Loucy (cell line): ENCODE measurements at regions not wholly inside any gene's neighbourhood (a gene's known extent, or its start where the extent isn't known, plus 50 kb on each side); places are given as distances from the start of the nearest gene placed in this dataset.

Experiments used
- H2AFZ ChIP-seq: fragments of 200-600 bp; sonication (generic); 2 replicates; pipeline ENCODE4 v1.6.0; 2016; ENCODE audit warnings: antibody characterized with exemption, mild to moderate bottlenecking, low read length, moderate library complexity
- H3F3A ChIP-seq: fragments of 200-600 bp; 2 replicates; pipeline ENCODE4 v1.6.0; 2016; ENCODE audit warnings: antibody characterized with exemption, low read depth, mild to moderate bottlenecking
- H3K27me3 ChIP-seq: fragments of 200-600 bp; sonication (generic); 2 replicates; pipeline ENCODE4 v1.6.1; 2014; ENCODE audit warnings: low read length, mild to moderate bottlenecking; ENCODE audit not compliant: insufficient read depth, poor library complexity, severe bottlenecking
- H3K36me3 ChIP-seq: fragments of 200-600 bp; sonication (generic); 2 replicates; pipeline ENCODE4 v1.6.1; 2016; ENCODE audit warnings: low read length; ENCODE audit not compliant: insufficient read depth
- H3K4me1 ChIP-seq: fragments of 200-600 bp; sonication (generic); 2 replicates; pipeline ENCODE4 v1.5.1; 2014; ENCODE audit warnings: low read length, mild to moderate bottlenecking; ENCODE audit not compliant: insufficient read depth, poor library complexity, severe bottlenecking
- H3K4me2 ChIP-seq: fragments of 200-600 bp; sonication (generic); 2 replicates; pipeline ENCODE4 v1.6.0; 2014; ENCODE audit warnings: antibody characterized with exemption, low read length, low read depth, mild to moderate bottlenecking; ENCODE audit not compliant: poor library complexity, severe bottlenecking
- H3K4me3 ChIP-seq: fragments of 200-600 bp; sonication (generic); 2 replicates; pipeline ENCODE4 v1.5.1; 2014; ENCODE audit warnings: low read length, mild to moderate bottlenecking, mixed read lengths; ENCODE audit not compliant: poor library complexity, severe bottlenecking
- H3K79me2 ChIP-seq: fragments of 200-600 bp; sonication (generic); 2 replicates; pipeline ENCODE4 v1.6.1; 2014; ENCODE audit warnings: low read length; ENCODE audit not compliant: insufficient read depth
- H3K9ac ChIP-seq: fragments of 200-600 bp; sonication (generic); 2 replicates; pipeline ENCODE4 v1.6.0; 2014; ENCODE audit warnings: mild to moderate bottlenecking, low read depth, low read length, moderate library complexity; ENCODE audit not compliant: poor library complexity, severe bottlenecking
- H3K9me2 ChIP-seq: fragments of 200-600 bp; sonication (generic); replicated peaks from 2 replicates; pipeline ENCODE4 v1.6.1; 2016; ENCODE audit warnings: low read depth, low read length, mixed read lengths
- H3K9me3 ChIP-seq: fragments of 200-600 bp; sonication (generic); 2 replicates; pipeline ENCODE4 v1.6.1; 2014; ENCODE audit warnings: mild to moderate bottlenecking, antibody characterized with exemption, low read length, low read depth; ENCODE audit not compliant: insufficient read depth
- H4K20me1 ChIP-seq: fragments of 200-600 bp; sonication (generic); 2 replicates; pipeline ENCODE4 v1.6.0; 2014; ENCODE audit warnings: antibody characterized with exemption, low read length, mild to moderate bottlenecking; ENCODE audit not compliant: insufficient read depth, poor library complexity, severe bottlenecking
- CTCF ChIP-seq: fragments of 200-600 bp; sonication (generic); conservative IDR thresholded peaks from 2 replicates; pipeline ENCODE4 v1.5.1; 2014; ENCODE audit warnings: mild to moderate bottlenecking, antibody characterized with exemption, low read length
- EZH2phosphoT487 ChIP-seq: fragments of 200-600 bp; IDR thresholded peaks from 2 replicates; pipeline ENCODE4 v1.6.1; 2018; ENCODE audit warnings: antibody characterized with exemption, mild to moderate bottlenecking, moderate library complexity, borderline replicate concordance

DNA sequence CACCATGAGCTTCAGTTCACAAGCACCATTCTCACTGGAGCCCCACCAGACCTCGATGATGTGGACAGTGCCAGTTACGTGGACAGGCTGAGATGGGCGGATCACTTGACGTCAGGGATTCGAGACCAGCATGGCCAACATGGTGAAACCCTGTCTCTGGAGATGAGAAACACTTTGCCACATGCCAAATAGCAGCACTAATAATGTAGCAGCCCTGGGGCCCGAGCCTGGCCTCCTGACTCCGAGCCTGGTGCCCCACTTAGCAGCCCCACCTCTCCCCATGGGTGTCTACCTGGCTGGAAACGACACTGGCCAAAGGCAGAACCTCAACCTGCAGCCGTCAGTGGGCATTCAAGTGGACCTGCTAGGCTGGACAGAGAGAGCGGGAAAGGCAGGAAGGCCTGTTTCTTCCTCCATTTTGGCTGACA is 129.1 kb downstream of the TOMM20 start:
- Histone ChIP-seq H3K4me3 (no peak overlapping the region), H3K9me3 (no peaks in the 10 kb centered on the region), H4K20me1 (no peaks in the 10 kb centered on the region), H3K27me3 (no peaks in the 10 kb centered on the region), H3K9ac (no peak overlapping the region), H3K36me3 (no peaks in the 10 kb centered on the region), H3F3A (no peaks in the 10 kb centered on the region), H2AFZ (no peak overlapping the region), H3K79me2 (no peaks in the 10 kb centered on the region), H3K9me2 (no peaks in the 10 kb centered on the region), H3K4me2 (no peak overlapping the region), H3K4me1 (no peaks in the 10 kb centered on the region)
- no peak for TF ChIP-seq CTCF

- no peaks in the 10 kb centered on the region for H3K4me1 ChIP-seq
- no peak overlapping the region for H2AFZ ChIP-seq
- no peaks in the 10 kb centered on the region for H3F3A ChIP-seq
- H3K79me2 ChIP-seq, result no peaks in the 10 kb centered on the region
- H3K9me2 ChIP-seq, result no peaks in the 10 kb centered on the region
- TF ChIP-seq EZH2phosphoT487, result no peak
- TF ChIP-seq CTCF, result no peak
- no peak overlapping the region for H3K9ac ChIP-seq
- H3K4me2 ChIP-seq, result no peak overlapping the region
- no peaks in the 10 kb centered on the region for H3K36me3 ChIP-seq
- no peak overlapping the region for H3K4me3 ChIP-seq
- no peaks in the 10 kb centered on the region for H3K9me3 ChIP-seq
- H3K27me3 ChIP-seq, result no peaks in the 10 kb centered on the region
- H4K20me1 ChIP-seq, result no peaks in the 10 kb centered on the region
These were observed 130.5 kb downstream of the TOMM20 start for GRCh38 chr1:234997896-234998741.

DNA sequence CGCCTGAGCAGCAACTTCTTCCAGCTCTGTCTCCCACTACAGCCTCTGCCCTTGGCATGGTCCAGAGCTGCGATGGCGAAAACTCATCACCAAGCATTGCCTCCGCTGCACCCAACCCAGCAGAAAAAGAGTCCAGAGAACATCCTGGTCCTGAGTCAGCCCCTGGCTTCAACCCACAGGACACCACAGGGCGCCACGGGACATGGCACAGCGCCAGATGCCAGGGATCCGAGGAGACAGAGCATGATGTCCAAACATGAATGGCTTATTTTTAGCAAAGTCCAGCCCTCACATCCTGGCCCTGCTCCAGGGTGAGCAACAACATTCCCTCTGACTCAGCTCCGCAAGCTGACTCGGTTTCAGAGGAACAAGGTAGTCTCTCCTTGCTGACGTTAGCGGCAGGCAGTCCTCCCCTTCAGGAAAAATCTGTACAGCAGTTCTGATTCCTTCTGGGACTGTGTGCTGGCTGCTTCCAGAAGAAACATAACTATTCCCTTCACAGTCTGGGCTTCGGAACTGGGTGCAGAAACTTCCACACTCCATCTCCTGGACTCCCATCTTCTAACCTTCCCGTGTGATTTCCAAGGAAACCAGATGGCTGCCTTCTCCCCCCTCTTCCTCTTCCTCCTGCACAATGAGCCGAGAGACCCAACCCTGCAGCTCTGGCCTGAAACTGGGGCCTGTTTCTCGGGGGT is 131.3 kb downstream of the TOMM20 start:
- Histone ChIP-seq H2AFZ (no peak overlapping the region), H3K9ac (no peak overlapping the region)

More for the DNA sequence above, 131.3 kb downstream of the TOMM20 start:
- Histone ChIP-seq H3F3A (no peaks in the 10 kb centered on the region), H4K20me1 (no peaks in the 10 kb centered on the region), H3K9me2 (no peaks in the 10 kb centered on the region), H3K4me1 (no peaks in the 10 kb centered on the region), H3K79me2 (no peaks in the 10 kb centered on the region), H3K9me3 (no peaks in the 10 kb centered on the region), H3K4me3 (no peak overlapping the region), H3K27me3 (no peaks in the 10 kb centered on the region), H3K36me3 (no peaks in the 10 kb centered on the region), H3K4me2 (no peak overlapping the region)
- TF ChIP-seq CTCF (no peak), EZH2phosphoT487 (no peak)
